ENCODE measurements at regions not wholly inside any gene's neighbourhood (a gene's known extent, or its start where the extent isn't known, plus 50 kb on each side); places are given as distances from the start of the nearest gene placed in this dataset.

GRCh38 chr14:95006479-95006878 lies 150.8 kb downstream of the DICER1 start:
- in situ Hi-C loops (cut with HindIII; ENCODE audit: low pct_ligation_motif_present, low sequenced_read_pairs), result no loop called here
- Histone ChIP-seq H3K36me3 (replicated peaks) (no peaks in the 10 kb centered on the region), H3K27me3 (replicated peaks) (no peaks in the 10 kb centered on the region), H3K4me3 (ENCODE audit: low read depth, low read length) (no peak overlapping the region), H3K27ac (no peak overlapping the region)
- TF ChIP-seq CTCF (IDR thresholded peaks at IDR 0.05; ENCODE audit: low read depth, low read length, missing control alignments), result no peak
- DNase-seq, result no peak

GRCh38 chr14:95006051-95006450 lies 151.3 kb downstream of the DICER1 start:
- Histone ChIP-seq H3K27me3 (replicated peaks) (no peaks in the 10 kb centered on the region), H3K4me3 (ENCODE audit: low read depth, low read length) (no peak overlapping the region), H3K36me3 (replicated peaks) (no peaks in the 10 kb centered on the region), H3K27ac (no peak overlapping the region)
- in situ Hi-C loops (cut with HindIII; ENCODE audit: low pct_ligation_motif_present, low sequenced_read_pairs), result no loop called here
- TF ChIP-seq CTCF (IDR thresholded peaks at IDR 0.05; ENCODE audit: low read depth, low read length, missing control alignments), result no peak
- no peak for DNase-seq

GRCh38 chr14:95003099-95003960 lies 154.0 kb downstream of the DICER1 start:
- Histone ChIP-seq H3K27me3 (replicated peaks) (no peaks in the 10 kb centered on the region), H3K36me3 (replicated peaks) (no peaks in the 10 kb centered on the region), H3K27ac (no peak overlapping the region), H3K4me3 (ENCODE audit: low read depth, low read length) (no peak overlapping the region)
- no peak for TF ChIP-seq CTCF (IDR thresholded peaks at IDR 0.05; ENCODE audit: low read depth, low read length, missing control alignments)
- in situ Hi-C loops (cut with HindIII; ENCODE audit: low pct_ligation_motif_present, low sequenced_read_pairs), result no loop called here
- no peak for DNase-seq

- DNase-seq, result no peak
- in situ Hi-C loops (cut with HindIII; ENCODE audit: low pct_ligation_motif_present, low sequenced_read_pairs), result no loop called here
These were observed 158.6 kb downstream of the DICER1 start for GRCh38 chr14:94998685-94999084.

GRCh38 chr14:94998110-94998509 lies 159.2 kb downstream of the DICER1 start:
- H3K27me3 ChIP-seq (replicated peaks), result no peaks in the 10 kb centered on the region
- DNase-seq, result no peak
- H3K4me3 ChIP-seq (ENCODE audit: low read depth, low read length), result no peak overlapping the region
- in situ Hi-C loops (cut with HindIII; ENCODE audit: low pct_ligation_motif_present, low sequenced_read_pairs), result no loop called here
- no peak for TF ChIP-seq CTCF (IDR thresholded peaks at IDR 0.05; ENCODE audit: low read depth, low read length, missing control alignments)
- no peaks in the 10 kb centered on the region for H3K36me3 ChIP-seq (replicated peaks)
- H3K27ac ChIP-seq, result no peak overlapping the region

More at GRCh38 chr14:94998685-94999084, 158.6 kb downstream of the DICER1 start:
- Histone ChIP-seq H3K4me3 (ENCODE audit: low read depth, low read length) (no peak overlapping the region), H3K27ac (no peak overlapping the region), H3K27me3 (replicated peaks) (no peaks in the 10 kb centered on the region), H3K36me3 (replicated peaks) (no peaks in the 10 kb centered on the region)
- TF ChIP-seq CTCF (IDR thresholded peaks at IDR 0.05; ENCODE audit: low read depth, low read length, missing control alignments), result no peak

All from brain microvascular endothelial cell (primary cell).